NT2/D1 (cell line): ENCODE measurements at regions not wholly inside any gene's neighbourhood (a gene's known extent, or its start where the extent isn't known, plus 50 kb on each side); places are given as distances from the start of the nearest gene placed in this dataset.

ENCODE experiments used
- SUZ12 ChIP-seq: IDR thresholded peaks from 2 replicates; pipeline ENCODE4 v1.6.1; 2011; ENCODE audit not compliant: insufficient read length, insufficient read depth; ENCODE audit errors: extremely low read depth
- YY1 ChIP-seq: IDR thresholded peaks from 2 replicates; pipeline ENCODE4 v1.6.1; 2011; ENCODE audit not compliant: insufficient read length, insufficient read depth

DNA sequence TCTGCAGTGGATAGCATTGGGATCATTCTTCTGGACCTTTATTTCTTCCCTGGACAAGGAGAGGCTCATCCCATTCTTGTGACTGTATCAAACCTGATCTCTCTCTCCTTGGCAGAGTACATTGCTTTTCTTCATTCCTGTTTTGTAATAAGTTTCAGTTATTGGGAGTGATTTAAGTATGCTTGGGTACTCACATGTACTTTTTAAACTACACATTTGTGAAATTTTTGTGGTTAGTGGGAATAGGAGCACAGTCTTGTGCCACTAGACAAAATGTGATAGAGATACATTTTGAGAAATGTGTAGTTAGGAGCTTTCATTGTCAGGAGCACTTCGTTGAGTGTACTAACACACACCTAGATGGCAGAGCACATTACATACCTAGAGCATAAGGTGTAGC lies 262.6 kb downstream of the C3orf38 start:
- TF ChIP-seq YY1 (no peak), SUZ12 (no peak)
